Chondrocyte (in vitro differentiated cells): ENCODE measurements at regions not wholly inside any gene's neighbourhood (a gene's known extent, or its start where the extent isn't known, plus 50 kb on each side); places are given as distances from the start of the nearest gene placed in this dataset.

Experiments
- DNase-seq: peaks from one replicate; pipeline ENCODE4 v3.0.0; 2021; ENCODE audit warnings: mixed read lengths, low spot score
- H3K27ac Mint-ChIP-seq: one replicate; pipeline ENCODE4 v1.8.0; 2021; ENCODE audit warnings: mild to moderate bottlenecking, moderate library complexity, mixed read lengths; ENCODE audit not compliant: unreplicated experiment
- H3K27me3 Mint-ChIP-seq: 2 replicates; pipeline ENCODE4 v1.8.0; 2021; ENCODE audit warnings: low read depth, mixed read lengths
- H3K36me3 Mint-ChIP-seq: 2 replicates; pipeline ENCODE4 v1.8.0; 2021; ENCODE audit warnings: low read depth, mixed read lengths
- H3K4me1 Mint-ChIP-seq: 2 replicates; pipeline ENCODE4 v1.8.0; 2021; ENCODE audit warnings: low read depth, mild to moderate bottlenecking, mixed read lengths
- H3K4me3 Mint-ChIP-seq: one replicate; pipeline ENCODE4 v1.8.0; 2021; ENCODE audit warnings: mild to moderate bottlenecking, moderate library complexity, mixed read lengths; ENCODE audit not compliant: unreplicated experiment
- H3K9me3 Mint-ChIP-seq: 2 replicates; pipeline ENCODE4 v1.8.0; 2021; ENCODE audit warnings: low read depth, mixed read lengths
- CTCF ChIP-seq: fragments of 200-600 bp; sonication (generic); IDR thresholded peaks from 2 replicates; pipeline ENCODE4 v1.5.0; 2021; ENCODE audit warnings: antibody characterized with exemption, mild to moderate bottlenecking, moderate library complexity

GRCh38 chr2:139763705-139764104, 983.5 kb upstream of the NXPH2 start:
- H3K36me3 Mint-ChIP-seq = no peaks in the 10 kb centered on the region
- TF ChIP-seq CTCF = no peak
- no peak overlapping the region for H3K4me3 Mint-ChIP-seq
- DNase-seq = no peak
- peaks cover 3% of the 10 kb centered on the region for H3K9me3 Mint-ChIP-seq
- no peak overlapping the region for H3K27ac Mint-ChIP-seq
- H3K4me1 Mint-ChIP-seq = no peaks in the 10 kb centered on the region
- peaks cover 11% of the 10 kb centered on the region for H3K27me3 Mint-ChIP-seq

- H3K27ac Mint-ChIP-seq = no peak overlapping the region
- no peaks in the 10 kb centered on the region for H3K4me1 Mint-ChIP-seq
- H3K27me3 Mint-ChIP-seq = no peaks in the 10 kb centered on the region
- H3K36me3 Mint-ChIP-seq = peaks cover 3% of the 10 kb centered on the region
- H3K9me3 Mint-ChIP-seq = peaks cover 34% of the 10 kb centered on the region
- DNase-seq = no peak
- H3K4me3 Mint-ChIP-seq = no peak overlapping the region
- TF ChIP-seq CTCF = no peak
Observed at GRCh38 chr2:139759000-139759505, 978.9 kb upstream of the NXPH2 start.

GRCh38 chr2:139746901-139747300, 966.7 kb upstream of the NXPH2 start:
- Mint-ChIP-seq H3K9me3 (peaks cover 11% of the 10 kb centered on the region), H3K4me1 (no peaks in the 10 kb centered on the region), H3K27me3 (no peaks in the 10 kb centered on the region), H3K27ac (no peak overlapping the region), H3K36me3 (no peaks in the 10 kb centered on the region), H3K4me3 (no peak overlapping the region)
- no peak for DNase-seq
- no peak for TF ChIP-seq CTCF

- Mint-ChIP-seq H3K27ac (no peak overlapping the region), H3K4me1 (no peaks in the 10 kb centered on the region), H3K27me3 (no peaks in the 10 kb centered on the region), H3K36me3 (no peaks in the 10 kb centered on the region), H3K9me3 (peaks cover 6% of the 10 kb centered on the region), H3K4me3 (no peak overlapping the region)
- no peak for DNase-seq
- no peak for TF ChIP-seq CTCF
Observed at GRCh38 chr2:139744273-139744672, 964.1 kb upstream of the NXPH2 start.

- Mint-ChIP-seq H3K4me3 (no peak overlapping the region), H3K27me3 (no peaks in the 10 kb centered on the region), H3K9me3 (peaks cover 4% of the 10 kb centered on the region), H3K27ac (no peak overlapping the region), H3K4me1 (no peaks in the 10 kb centered on the region), H3K36me3 (no peaks in the 10 kb centered on the region)
- no peak for TF ChIP-seq CTCF
- no peak for DNase-seq
Observed at GRCh38 chr2:139742216-139743172, 962.3 kb upstream of the NXPH2 start.
